Stomach (tissue), 8 donors: ENCODE measurements at regions not wholly inside any gene's neighbourhood (a gene's known extent, or its start where the extent isn't known, plus 50 kb on each side); places are given as distances from the start of the nearest gene placed in this dataset.

Experiments used
- DNase-seq, 2 donors: peaks; one replicate each; pipeline versions ENCODE4 v3.0.0 to v3.0.0-alpha.2; 2013 to 2019
- H3K27ac ChIP-seq, 5 donors: fragments of 200-600 bp in 4 of 5; sonication (generic) in 4 of 5; one replicate each; pipeline ENCODE4 v1.5.1; 2013 to 2019; ENCODE audit warnings: mild to moderate bottlenecking in 1 of 5, moderate library complexity in 1 of 5
- H3K27me3 ChIP-seq, 3 donors: fragments of 200-600 bp; sonication (generic); one replicate each; pipeline ENCODE4 v1.5.1; 2017 to 2019; ENCODE audit warnings: mixed run types in 1 of 3
- H3K36me3 ChIP-seq, 4 donors: fragments of 200-600 bp; sonication (generic); 1 replicate in 3 of 4; 2 replicates in 1 of 4; pipeline ENCODE4 v1.5.1; 2016 to 2019
- H3K4me1 ChIP-seq, 4 donors: fragments of 200-600 bp; sonication (generic); one replicate each; pipeline ENCODE4 v1.5.1; 2016 to 2019
- H3K4me3 ChIP-seq, 4 donors: fragments of 200-600 bp; sonication (generic) in 3 of 4; one replicate each; pipeline ENCODE4 v1.5.1; 2016 to 2019; ENCODE audit warnings: mild to moderate bottlenecking in 1 of 4
- H3K9me3 ChIP-seq, 4 donors: fragments of 200-600 bp; sonication (generic); one replicate each; pipeline ENCODE4 v1.5.1; 2016 to 2019
- EP300 ChIP-seq: sonication (generic); formaldehyde crosslinking; IDR thresholded peaks from one replicate; pipeline ENCODE4 v1.6.1; 2017; ENCODE audit warnings: antibody characterized with exemption
- POLR2A ChIP-seq, 4 donors: fragments of 450-650 bp; IDR thresholded peaks; one replicate each; pipeline ENCODE4 v1.6.1; 2016; ENCODE audit warnings: antibody characterized with exemption in 4 of 4, control low read depth in 2 of 4, mild to moderate bottlenecking in 1 of 4, moderate library complexity in 1 of 4
- POLR2AphosphoS5 ChIP-seq, 3 donors: sonication (generic); formaldehyde crosslinking; IDR thresholded peaks; one replicate each; pipeline ENCODE4 v1.6.1; 2016; ENCODE audit warnings: antibody characterized with exemption in 3 of 3
- WGBS, 5 donors: extraction: QIAGEN DNeasy Blood & Tissue Kit in 3 of 5; methylation state at CpG; one replicate each; pipeline versions ENCODE4 v1.1.5 to v1.1.7; 2013 to 2018; 5-methylcytosine and 5-hydroxymethylcytosine counted together
- intact Hi-C: fragments of 100-400 bp; cut with DNase I; formaldehyde crosslinking; loops from one replicate; pipeline ENCODE4 v1.15.1; 2023; ENCODE audit warnings: low total_unique reads
- TF ChIP-seq, protein P1 (sequence below), 7 experiments: fragments of 450-650 bp in 4 of 7; fragments of 200-600 bp in 3 of 7; sonication (generic) in 3 of 7; IDR thresholded peaks; one replicate each; pipeline ENCODE4 v1.5.1; 2016 to 2019; ENCODE audit warnings: antibody characterized with exemption in 7 of 7, control low read depth in 2 of 7, mild to moderate bottlenecking in 1 of 7
- donor health status: healthy with polysubstance abuse.
- donor health status: Bipolar disorder and iron deficiency.
- donor health status: healthy.

DNA sequence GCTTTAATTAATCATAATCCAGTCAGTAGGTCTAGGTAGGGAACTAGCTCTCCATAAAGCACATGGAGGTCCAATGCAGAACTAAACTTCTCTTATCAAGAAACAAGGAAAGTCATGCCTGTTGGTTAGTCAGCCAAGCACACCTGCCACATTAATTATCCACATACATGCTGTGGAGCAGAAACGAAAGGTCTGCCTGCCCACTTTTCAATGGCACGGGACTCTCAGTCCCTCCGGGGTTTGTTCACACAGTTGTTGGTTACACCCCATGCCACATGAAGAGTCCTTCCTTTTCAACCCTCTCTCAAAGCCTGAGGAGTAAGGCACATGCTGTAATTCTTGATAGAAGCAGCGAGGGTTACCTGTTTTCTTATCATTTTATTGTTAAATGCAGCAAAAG lies 1096.4 kb upstream of the MAP3K7 start:
- no peaks in the 10 kb centered on the region for H3K9me3 ChIP-seq
- 75 to 89% (median 78%) methylated on average over 4 of the region's 4 CpGs for WGBS, 5 donors
- intact Hi-C loops, result no loop called here

DNA sequence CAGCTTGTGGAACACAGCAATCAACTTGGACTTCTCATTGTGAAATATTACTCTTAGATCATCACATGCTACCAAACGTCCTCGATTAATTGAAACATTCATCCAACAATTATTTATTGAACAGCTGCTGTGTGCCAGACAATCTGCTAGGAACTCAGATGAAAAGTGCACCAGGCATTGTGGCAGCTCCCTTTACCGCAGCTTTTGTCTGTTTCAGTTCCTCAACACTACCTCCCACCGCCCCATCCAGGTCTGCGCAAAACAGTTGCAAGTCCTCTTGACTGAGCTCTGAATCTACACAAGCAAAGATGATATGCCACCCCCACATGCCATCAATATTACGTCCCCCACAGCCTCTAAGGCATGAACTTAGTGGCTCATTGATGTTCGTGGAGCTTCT lies 1094.4 kb upstream of the MAP3K7 start:
- Histone ChIP-seq H3K4me1 (no peaks in the 10 kb centered on the region), H3K36me3 (no peaks in the 10 kb centered on the region), H3K27me3 (no peaks in the 10 kb centered on the region), H3K4me3 (no peak overlapping the region), H3K9me3 (no peaks in the 10 kb centered on the region), H3K27ac (no peak overlapping the region)
- TF ChIP-seq POLR2AphosphoS5 (IDR thresholded peaks at IDR 0.05), result no peak
- no peak for TF ChIP-seq POLR2A (IDR thresholded peaks at IDR 0.05)
- TF ChIP-seq, protein P1, sequence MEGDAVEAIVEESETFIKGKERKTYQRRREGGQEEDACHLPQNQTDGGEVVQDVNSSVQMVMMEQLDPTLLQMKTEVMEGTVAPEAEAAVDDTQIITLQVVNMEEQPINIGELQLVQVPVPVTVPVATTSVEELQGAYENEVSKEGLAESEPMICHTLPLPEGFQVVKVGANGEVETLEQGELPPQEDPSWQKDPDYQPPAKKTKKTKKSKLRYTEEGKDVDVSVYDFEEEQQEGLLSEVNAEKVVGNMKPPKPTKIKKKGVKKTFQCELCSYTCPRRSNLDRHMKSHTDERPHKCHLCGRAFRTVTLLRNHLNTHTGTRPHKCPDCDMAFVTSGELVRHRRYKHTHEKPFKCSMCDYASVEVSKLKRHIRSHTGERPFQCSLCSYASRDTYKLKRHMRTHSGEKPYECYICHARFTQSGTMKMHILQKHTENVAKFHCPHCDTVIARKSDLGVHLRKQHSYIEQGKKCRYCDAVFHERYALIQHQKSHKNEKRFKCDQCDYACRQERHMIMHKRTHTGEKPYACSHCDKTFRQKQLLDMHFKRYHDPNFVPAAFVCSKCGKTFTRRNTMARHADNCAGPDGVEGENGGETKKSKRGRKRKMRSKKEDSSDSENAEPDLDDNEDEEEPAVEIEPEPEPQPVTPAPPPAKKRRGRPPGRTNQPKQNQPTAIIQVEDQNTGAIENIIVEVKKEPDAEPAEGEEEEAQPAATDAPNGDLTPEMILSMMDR (IDR thresholded peaks at IDR 0.05), result no peak
- no peak for TF ChIP-seq EP300
- intact Hi-C loops, result no loop called here
- DNase-seq, result no peak
- 69 to 77% (median 77%) methylated on average over 7 of the region's 7 CpGs for WGBS, 5 donors

More for the DNA sequence above, 1096.4 kb upstream of the MAP3K7 start:
- TF ChIP-seq POLR2AphosphoS5 (IDR thresholded peaks at IDR 0.05) (no peak), EP300 (no peak), POLR2A (IDR thresholded peaks at IDR 0.05) (no peak)
- TF ChIP-seq, protein P1 (IDR thresholded peaks at IDR 0.05), result no peak
- Histone ChIP-seq H3K27me3 (no peaks in the 10 kb centered on the region), H3K36me3 (no peaks in the 10 kb centered on the region), H3K27ac (no peak overlapping the region), H3K4me3 (no peak overlapping the region), H3K4me1 (no peaks in the 10 kb centered on the region)
- DNase-seq, result no peak

DNA sequence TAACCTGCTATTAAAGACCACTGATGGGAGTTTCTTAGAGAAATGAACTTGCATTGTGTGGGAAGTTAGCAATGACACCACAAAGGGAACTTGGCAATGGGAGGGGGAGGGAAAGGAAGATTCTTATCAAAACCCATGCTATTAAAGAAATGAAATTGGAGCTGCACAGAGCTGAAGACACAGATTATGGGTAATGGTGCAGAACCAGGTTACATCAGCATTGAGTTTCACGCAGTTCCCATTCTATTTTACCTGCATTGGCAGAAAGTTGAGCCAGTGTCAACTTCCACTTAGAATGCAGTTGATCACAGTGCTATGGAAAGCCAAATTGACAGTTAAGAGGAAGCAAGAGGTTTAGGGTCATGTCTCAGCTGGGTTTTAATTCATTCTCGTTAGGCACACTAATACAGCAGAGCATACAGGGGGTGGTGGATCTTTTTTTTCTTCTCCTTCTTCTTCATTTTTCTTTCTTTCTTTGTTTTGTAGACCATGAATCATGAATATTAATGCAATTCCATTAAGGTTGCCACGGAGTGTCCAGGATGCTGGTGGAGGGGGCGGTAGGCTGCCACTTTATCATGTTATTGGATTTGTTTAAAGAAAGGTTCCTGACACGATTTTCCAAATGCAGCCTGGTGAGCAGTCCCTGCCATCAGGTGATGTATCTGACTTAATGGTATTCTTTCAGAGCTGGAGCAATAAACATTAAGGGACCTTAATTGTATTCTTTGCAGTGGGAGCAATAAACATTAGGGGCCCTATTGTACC lies 1092.0 kb upstream of the MAP3K7 start:
- WGBS, 5 donors, result 62 to 71% (median 66%) methylated on average over 5 of the region's 5 CpGs
- H3K9me3 ChIP-seq, result no peaks in the 10 kb centered on the region
- TF ChIP-seq POLR2A (IDR thresholded peaks at IDR 0.05), result no peak
- TF ChIP-seq EP300, result no peak
- TF ChIP-seq, protein P1 (IDR thresholded peaks at IDR 0.05), result no peak
- no peak for TF ChIP-seq POLR2AphosphoS5 (IDR thresholded peaks at IDR 0.05)
- H3K27ac ChIP-seq, result no peak overlapping the region
- DNase-seq, result no peak
- H3K4me3 ChIP-seq, result no peak overlapping the region
- intact Hi-C loops, result no loop called here
- H3K27me3 ChIP-seq, result no peaks in the 10 kb centered on the region
- H3K4me1 ChIP-seq, result no peaks in the 10 kb centered on the region
- H3K36me3 ChIP-seq, result no peaks in the 10 kb centered on the region

DNA sequence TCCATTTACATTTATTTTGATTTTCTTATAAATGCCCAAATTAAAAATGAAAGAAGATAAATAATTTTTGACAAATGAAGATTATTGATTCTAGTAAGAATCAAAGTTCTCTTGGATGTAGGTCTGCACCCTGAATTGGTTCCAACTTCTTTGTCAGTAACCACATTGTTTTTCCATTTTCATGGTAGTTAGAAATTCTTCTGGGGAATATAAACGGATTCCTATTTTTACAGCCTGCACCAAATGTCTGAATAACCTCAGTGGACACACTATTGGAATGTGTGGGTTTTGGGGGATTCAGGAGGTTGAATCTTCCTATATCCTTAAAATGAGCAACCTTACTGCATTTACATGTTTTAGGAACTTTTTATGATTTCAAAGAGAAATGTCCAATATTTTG lies 1085.3 kb upstream of the MAP3K7 start:
- TF ChIP-seq EP300 (no peak), POLR2A (IDR thresholded peaks at IDR 0.05) (no peak), POLR2AphosphoS5 (IDR thresholded peaks at IDR 0.05) (no peak)
- TF ChIP-seq, protein P1 (IDR thresholded peaks at IDR 0.05), result no peak
- 69 to 87% (median 69%) methylated on average over 1 of the region's 1 CpG for WGBS, 5 donors
- intact Hi-C loops, result no loop called here
- Histone ChIP-seq H3K27ac (no peak overlapping the region), H3K36me3 (no peaks in the 10 kb centered on the region), H3K9me3 (no peaks in the 10 kb centered on the region), H3K4me1 (no peaks in the 10 kb centered on the region), H3K27me3 (no peaks in the 10 kb centered on the region), H3K4me3 (no peak overlapping the region)
- DNase-seq, result no peak
